GM18517 (cell line): ENCODE measurements at regions not wholly inside any gene's neighbourhood (a gene's known extent, or its start where the extent isn't known, plus 50 kb on each side); places are given as distances from the start of the nearest gene placed in this dataset.
"Not testable (repeated sequence)": the region's sequence is repeated elsewhere in the genome, so short reads cannot be mapped to it uniquely, and the experiment has no call there.

Experiments used
- ATAC-seq: cut with Tn5 transposase; IDR thresholded peaks from one replicate; pipeline ENCODE4 v1.9.1; 2021; ENCODE audit warnings: mild to moderate bottlenecking, moderate library complexity; ENCODE audit not compliant: unreplicated experiment

DNA sequence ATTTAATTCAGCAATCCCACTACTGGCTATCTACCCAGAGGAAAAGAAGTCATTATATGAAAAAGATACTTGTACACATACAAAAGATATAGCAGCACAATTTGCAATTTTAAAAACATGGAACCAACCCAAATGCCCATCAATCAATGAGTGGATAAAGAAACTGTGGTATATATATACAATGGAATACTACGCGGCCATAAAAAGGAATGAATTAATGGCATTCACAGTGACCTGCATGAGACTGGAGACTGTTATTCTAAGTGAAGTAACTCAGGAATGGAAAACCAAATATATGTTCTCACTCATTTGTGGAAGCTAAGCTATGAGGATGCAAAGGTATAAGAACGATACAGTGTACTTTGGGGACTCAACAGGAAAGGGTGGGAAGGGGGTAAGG lies 102.8 kb upstream of the KCNMA1 start:
- not testable (repeated sequence) for ATAC-seq

DNA sequence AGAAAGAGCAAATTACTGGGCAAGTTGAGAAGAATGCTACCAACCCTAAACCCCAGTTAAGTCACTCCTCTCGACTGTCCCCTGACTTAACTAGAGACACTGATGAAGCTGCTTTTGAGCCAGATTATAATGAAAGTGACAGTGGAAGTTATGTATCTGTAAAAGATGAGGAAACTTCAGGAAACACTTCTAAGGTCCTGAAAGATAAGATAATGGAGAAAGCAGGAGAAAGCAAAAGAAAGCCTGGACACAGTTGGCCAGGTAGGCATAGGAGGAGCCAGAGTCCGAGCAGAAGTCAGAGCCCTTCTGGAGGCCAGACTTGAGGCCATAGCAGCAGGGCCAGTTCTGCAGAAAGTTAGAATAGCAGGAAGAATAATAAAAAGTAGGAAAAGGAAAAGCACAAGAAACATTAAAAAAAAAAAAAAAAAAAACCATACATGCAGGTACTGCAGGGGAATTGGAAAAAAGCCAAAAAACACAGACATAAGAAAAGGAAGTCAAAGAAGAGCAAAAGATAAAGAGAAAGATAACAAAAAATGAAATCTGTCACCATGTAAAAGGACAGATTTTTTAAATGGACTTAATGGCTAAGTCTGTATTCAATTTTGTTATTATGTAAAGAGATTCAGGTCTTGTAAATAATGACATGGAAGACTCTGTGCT lies 101.0 kb upstream of the KCNMA1 start:
- no peak for ATAC-seq

DNA sequence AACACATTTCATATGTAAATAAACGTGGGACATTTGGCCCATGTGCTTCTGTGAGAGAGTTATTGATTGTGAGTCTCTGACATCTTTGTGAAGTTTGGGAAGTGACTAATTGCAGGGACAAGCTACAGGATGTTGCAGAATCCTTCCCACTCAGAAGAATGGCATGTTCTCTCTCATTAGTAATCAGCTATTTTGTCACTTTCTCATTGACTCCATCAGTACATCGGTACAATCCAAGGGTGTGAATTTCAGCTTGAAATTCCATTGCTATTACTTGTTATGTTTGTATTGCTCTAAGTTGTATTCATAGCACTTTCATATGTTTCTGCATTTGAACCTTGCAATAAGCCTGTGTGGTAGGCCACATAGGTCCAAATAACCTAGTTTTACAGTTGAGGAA lies 100.0 kb upstream of the KCNMA1 start:
- ATAC-seq = no peak

DNA sequence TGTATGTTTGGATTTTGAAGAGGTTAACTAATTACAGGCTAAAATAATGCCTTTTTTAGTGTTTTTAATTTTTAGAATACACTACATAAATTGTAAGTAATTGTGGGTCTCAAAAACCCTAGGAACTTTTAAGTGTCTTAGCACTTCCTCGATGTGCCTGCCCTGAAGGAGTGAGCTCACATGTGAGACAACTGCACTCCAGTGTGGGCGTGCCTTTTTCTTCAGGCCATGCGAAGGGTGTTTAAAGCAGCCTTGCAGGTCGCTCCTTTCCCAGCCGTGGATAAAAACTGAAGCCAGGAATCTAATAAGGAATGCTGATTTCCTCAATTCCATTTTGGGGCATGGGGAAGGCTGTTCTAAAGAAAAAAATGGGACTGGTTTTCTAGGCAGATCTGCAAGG lies 97.5 kb upstream of the KCNMA1 start:
- ATAC-seq = not testable (repeated sequence)

DNA sequence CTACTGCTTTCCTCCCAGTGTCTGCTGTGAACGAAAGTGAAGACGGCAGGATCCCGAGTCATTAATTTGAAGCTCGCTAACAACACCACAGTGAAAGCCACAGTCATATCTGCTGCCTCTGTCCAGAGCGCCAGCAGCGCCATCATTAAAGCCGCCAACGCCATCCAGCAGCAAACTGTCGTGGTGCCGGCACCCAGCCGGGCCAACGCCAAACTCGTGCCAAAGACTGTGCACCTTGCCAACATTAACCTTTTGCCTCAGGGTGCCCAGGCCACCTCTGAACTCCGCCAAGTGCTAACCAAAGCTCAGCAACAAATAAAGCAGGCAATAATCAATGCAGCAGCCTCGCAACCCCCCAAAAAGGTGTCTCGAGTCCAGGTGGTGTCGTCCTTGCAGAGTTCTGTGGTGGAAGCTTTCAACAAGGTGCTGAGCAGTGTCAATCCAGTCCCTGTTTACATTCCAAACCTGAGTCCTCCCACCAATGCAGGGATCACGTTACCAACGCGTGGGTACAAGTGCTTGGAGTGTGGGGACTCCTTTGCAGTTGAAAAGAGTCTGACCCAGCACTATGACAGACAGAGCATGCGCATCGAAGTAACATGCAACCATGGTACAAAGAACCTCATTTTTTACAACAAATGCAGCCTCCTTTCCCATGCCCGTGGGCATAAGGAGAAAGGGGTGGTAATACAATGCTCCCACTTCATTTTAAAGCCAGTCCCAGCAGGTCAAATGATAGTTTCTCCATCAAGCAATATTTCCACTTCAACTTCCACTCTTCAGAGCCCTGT lies 94.8 kb upstream of the KCNMA1 start:
- ATAC-seq = no peak

DNA sequence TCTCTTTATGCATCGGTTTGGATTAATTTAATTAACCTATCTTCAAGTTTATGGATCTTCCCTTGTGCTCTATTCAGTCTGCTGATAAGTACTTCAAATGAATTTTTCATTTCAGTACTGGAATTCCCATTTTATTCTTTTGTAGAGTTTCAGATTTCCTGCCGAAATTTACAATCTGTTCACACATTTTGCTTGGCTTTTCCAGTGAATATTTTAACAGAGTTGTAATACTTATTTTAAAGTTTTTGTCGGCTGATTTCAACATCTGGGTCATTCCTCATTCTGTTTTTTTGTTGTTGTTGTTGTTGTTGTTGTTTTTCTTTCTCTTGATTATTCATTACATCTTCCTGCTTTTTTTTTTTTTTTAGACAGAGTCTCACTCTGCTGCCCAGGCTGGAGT lies 89.9 kb upstream of the KCNMA1 start:
- ATAC-seq = no peak

DNA sequence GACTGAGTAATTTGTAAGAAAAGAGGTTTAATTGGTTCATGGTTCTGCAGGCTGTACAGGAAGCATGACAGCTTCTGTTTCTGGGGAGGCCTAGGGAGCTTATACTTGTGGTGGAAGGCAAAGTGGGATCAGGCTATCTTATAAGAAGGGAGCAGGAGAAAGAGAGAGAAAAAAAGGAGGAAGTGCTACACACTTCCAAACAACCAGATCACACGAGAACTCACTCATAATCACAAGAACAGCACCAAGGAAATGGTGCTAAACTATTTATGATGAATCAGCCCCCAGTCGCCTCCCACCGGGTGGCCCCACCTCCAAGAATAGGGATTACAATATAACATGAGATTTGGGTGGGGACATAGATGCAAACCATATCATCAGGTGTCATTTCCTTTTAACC lies 89.1 kb upstream of the KCNMA1 start:
- ATAC-seq = no peak

DNA sequence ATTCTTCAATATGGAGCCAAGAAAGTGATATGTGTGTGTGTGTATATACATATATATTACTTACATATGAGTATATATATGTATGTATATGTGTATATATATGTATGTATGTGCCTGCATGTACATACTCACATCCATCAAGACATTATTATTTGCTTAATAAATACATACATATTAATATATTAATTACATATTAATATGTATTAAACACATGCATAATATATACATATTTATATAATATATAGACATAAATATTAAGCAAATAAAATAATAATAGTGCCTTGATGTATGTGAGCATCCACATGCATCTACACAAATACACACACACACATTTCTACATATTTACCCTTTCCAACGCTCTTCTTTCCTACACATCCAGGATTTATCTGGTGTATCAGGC lies 88.7 kb upstream of the KCNMA1 start:
- no peak for ATAC-seq

DNA sequence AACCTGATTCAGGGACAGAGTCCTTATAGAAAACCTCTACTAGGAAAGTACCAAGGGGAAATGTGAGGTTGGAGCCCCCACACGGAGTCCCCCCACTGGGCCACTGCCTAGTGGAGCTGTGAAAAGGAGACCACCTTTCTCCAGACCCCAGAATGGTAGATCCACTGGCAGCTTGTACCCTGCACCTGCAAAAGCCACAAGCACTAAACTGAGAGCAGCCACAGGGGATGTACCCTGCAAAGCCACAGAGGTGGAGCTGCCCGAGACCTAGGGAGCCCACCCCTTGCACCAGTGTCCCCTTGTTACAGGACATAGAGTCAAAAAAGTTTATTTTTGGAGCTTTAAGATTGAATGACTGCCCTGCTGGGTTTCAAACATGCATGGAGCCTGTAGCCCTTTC lies 87.2 kb upstream of the KCNMA1 start:
- ATAC-seq = no peak

DNA sequence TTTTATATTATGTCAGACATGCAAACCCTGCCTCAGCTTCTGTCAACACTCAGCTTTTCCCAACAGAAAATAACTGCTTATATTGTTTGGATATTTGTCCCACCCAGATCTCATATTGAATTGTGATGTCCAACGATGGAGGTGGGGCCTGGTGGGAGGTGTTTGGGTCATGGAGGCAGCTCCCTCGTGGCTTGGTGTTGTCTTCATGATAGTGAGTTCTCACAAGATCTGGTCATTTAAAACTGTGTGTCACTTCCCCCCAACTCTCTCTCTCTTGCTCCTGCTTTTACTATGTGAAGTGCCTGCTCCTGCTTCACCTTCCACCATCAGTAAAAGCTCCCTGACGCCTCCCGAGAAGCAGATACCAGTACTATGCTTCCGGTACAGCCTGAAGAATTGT lies 85.8 kb upstream of the KCNMA1 start:
- no peak for ATAC-seq

DNA sequence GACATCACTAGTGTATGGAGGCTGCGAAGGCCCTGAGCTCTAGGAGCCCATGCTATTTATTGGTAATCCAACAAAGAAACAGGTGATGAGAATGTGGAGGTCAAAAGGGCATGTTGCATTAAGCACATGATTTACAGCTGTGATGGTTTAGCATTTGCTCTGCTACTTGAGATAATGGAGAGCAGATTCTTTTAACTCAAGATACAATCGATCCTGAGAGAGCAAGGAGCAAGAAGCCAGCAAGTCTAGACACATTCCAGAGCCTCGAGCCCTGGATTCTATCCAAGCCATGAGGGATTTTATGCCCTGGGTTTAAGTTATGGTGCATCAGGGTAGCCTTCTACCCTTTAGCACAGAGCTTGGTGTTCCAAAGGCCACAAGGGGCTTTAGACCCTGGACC lies 85.3 kb upstream of the KCNMA1 start:
- not testable (repeated sequence) for ATAC-seq

DNA sequence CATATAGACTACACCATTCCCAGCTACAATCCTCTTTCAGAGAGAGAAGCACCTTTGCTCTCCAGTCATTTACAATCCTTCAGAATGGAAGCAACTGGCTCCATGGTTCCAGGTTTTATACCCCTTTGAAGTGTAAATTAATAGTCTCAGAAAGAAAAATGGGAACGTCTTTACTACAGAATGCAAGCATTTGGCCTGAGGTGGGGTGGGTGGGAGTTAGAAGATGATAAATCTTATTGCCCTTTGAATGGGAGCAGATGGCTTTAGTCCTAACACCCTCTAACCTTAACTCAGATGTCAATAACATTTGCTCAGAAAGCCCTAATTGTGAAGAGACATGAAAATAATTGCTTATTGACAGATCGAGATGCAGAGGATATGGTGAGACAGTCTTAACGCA lies 84.2 kb upstream of the KCNMA1 start:
- no peak for ATAC-seq

DNA sequence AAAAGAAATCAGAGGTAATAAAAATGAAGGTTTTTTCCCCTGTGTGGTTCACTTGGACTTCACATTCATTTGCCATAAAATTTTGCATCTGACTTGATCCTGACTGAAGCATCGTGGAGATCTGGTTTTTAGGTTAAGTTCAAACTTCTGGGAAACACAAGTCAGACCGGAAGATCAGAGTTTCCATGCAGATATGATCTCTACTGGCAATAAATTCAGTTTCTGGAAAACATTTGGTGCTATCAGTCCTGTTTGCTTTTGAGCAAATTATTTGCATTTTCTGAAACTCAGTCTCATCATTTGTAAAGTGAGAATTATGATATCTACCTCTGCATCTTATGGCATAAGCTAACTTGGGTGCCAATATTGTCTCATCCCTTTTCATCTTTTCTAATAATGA lies 81.3 kb upstream of the KCNMA1 start:
- ATAC-seq = no peak

DNA sequence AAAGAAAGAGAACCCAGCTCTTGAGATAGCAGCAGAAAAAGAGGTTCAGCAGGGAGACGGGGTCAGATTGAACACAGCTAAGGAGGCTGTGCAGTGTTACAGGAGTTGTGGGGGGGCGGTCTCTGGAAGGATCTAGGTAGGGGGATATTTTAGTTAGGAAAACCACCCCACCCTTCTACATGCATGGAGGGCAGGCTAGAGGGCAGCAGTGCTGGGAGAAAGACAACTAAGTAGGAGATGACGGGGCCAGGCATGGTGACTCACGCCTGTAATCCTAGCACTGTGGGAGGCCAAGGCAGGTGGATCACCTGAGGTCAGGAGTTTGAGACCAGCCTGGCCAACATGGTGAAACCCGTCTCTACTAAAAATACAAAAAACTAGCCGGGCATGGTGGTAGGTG lies 80.7 kb upstream of the KCNMA1 start:
- ATAC-seq = not testable (repeated sequence)

DNA sequence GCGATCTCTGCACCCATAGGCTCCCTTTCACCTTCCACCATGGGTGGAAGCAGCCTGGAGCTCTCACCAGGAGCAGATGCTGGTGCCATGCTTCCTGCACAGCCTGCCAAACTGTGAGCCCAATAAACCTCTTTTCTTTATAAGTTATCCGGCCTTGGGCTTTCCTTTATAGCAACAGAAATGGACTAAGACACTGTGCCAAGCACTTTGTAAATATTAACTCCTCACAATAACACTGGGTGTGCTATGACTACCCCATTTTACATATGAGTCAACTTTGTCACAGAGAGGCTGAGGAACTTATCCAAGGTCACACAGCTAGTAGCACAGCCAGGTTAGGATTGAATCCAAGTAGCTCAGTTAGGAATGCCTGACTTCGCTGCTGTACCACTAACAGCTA lies 79.7 kb upstream of the KCNMA1 start:
- no peak for ATAC-seq

DNA sequence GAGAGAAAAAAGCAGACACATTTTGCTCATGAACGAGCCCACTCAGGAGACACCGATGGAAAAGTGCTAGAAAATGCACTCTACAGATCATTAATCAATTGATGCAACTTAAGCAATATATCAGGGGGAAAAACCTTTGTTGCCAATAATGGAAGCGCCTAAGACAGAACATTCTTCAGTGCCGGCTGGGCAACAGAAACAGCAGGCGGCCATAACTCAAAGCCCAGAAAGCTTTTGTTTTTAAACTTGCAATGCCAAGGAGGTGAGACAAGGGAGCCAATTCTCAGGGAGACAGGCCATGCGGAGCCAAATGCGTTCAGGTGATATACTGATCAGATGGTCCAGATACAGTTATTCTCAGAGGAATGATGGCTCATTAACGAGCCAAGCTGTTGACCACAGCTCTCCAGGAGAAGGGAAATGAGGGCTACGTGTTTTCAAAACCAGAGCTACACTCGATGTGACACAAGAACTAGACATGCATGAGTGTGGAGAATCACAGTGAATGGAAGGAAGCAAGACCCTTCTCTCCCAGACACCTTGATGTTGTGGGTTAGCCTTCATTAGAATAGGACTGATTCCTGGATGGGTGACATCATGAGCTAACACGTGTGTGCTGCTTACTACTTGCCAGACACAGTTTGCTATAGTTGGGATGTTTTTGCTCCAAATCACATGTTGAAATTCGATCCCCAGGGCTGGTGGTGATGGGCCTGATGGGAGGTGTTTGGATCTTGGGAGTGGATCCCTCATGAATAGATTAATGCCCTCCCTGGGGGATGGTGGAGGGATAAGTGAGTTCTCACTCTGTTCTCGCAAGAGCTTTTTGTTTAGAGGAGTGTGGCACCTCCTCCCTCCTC lies 79.1 kb upstream of the KCNMA1 start:
- no peak for ATAC-seq

DNA sequence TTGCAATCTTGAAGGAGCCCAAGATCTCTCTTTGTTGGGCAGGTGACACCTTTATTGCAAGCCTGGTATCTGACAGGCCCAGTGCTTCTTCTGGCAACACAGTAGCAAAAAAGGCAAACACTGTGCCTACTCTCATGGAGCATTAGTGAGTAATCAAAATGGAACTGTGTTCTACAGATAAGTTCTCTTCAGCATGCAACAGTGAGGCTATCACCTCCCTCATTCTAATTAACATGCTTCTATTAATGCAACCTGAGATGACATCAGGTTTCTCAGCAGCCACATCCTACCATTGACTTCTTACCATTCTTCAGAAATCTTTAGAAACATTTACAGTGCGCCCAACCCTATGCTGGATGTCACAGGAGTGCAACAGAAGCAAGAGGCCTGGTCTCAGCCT lies 77.9 kb upstream of the KCNMA1 start:
- no peak for ATAC-seq

DNA sequence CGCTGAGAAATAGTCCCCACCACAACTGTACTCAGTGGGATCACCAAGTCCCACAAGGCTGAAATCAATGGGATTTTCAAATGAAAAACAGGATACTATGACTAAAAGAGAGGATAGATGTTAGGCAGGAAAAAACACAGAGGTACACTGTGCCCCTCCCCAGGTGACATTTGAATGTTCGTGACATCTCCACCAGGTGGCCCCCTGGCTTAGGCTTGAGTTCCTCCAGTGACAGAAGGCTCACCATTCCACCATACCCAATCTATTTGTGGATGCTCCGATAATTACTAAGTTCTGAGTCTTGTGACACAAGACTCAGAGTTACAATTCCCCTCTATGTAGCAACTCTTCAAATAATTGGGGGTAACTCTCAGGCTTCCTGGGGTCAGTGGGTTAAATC lies 77.5 kb upstream of the KCNMA1 start:
- no peak for ATAC-seq

DNA sequence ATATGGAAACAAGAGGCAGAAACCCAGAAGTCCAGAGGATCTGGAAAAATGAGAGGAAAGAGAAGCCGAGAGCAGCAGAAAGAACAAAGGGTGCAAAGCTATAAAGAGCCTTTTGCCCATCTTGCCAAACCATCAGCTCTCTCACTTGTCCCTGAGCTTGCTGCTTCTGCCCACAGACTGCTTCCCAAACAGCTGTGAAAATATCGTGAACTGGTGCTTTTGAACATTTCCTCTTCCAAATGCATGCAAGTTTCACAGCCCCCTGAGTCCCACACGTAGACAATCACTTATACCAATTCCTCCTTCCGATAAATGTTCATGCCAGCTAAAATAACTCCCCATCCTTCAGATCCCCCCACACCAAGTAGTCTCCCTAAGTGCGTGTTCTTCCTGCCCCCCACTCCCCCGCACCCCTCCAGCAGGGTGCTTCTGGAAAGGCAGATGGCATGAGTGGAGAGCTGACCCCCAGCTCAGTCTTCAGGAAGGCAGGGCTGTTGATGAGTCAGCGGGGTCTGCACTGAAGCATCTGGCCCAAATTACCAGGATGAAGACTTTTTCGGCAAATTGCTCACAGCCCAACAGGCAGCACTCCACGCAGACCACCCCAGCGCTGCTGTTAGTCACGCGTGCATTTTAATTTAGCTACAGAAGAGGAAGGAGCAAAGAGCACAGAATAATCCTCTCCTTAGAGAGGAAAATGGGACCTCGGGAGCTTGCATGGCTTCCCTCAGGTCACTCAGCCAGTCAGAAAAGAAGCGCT lies 76.1 kb upstream of the KCNMA1 start:
- no peak for ATAC-seq

DNA sequence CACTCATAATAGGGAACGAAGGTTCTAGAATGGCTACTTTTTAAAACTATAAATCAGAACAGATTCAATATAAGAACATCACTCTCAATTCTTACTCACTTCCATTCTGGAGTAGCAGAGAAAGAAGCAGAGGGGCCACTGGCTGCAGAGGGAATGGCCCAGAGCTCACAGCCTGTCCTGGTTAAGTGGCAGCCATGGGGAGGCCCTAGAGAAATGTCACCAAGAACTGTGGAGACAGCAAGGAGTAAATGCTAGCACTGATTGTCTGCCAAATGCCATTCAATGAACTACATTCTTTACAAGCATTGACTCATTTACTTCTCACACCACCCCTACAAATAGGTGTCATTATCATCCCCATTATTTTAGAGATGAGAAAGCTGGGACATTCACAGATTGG lies 74.6 kb upstream of the KCNMA1 start:
- ATAC-seq = no peak

DNA sequence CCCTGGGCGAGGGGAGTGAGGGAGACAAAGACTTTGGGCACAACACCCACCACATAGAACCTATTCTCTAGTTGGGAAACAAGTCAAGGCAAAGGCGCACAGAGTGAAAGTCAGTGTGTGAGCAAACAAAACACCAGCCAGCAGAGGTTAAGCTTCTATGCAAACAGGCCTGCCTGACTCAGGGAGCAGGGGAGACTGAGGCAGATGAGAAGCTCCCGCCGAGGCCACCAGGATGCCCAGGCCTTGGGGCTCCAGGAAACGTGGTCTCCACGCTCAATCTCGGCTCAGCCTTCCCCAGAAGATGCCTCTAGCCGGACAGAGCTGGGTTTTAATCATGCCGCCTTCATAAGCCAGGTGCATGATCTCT lies 74.1 kb upstream of the KCNMA1 start:
- peak; percentile 10 for ATAC-seq
